ENCODE measurements at regions not wholly inside any gene's neighbourhood (a gene's known extent, or its start where the extent isn't known, plus 50 kb on each side); places are given as distances from the start of the nearest gene placed in this dataset.

GRCh38 chr17:72378414-72379390 lies 257.9 kb downstream of the SOX9 start:
- Histone ChIP-seq H3K4me3 (ENCODE audit: low read depth in 1 of 3, low read length in 3 of 3) (no peak overlapping the region), H3K9ac (ENCODE audit: low read depth in 1 of 2, low read length in 2 of 2) (no peak overlapping the region), H3K36me3 (ENCODE audit: control insufficient read depth in 4 of 4, insufficient read depth in 3 of 4, low read depth in 1 of 4, low read length in 3 of 4) (no peaks in the 10 kb centered on the region), H3K27ac (ENCODE audit: low read depth in 1 of 2, low read length in 2 of 2) (no peak overlapping the region), H3K4me1 (ENCODE audit: control insufficient read depth in 4 of 4, insufficient read depth in 4 of 4, low read length in 3 of 4) (no peaks in the 10 kb centered on the region), H3K27me3 (ENCODE audit: control insufficient read depth in 4 of 4, insufficient read depth in 4 of 4, low read length in 3 of 4) (peaks cover 0 to 3% (median 0%) of the 10 kb centered on the region in 4 donors), H3K9me3 (ENCODE audit: control insufficient read depth in 4 of 4, low read length in 3 of 4) (no peaks in the 10 kb centered on the region)
- WGBS, result 74% methylated on average over 23 of the region's 23 CpGs
- TF ChIP-seq NR2F2 (IDR thresholded peaks at IDR 0.05), result no peak
- no peak for TF ChIP-seq REST (IDR thresholded peaks at IDR 0.05)
- no peak for TF ChIP-seq RXRA (IDR thresholded peaks at IDR 0.05)
- no peak for TF ChIP-seq FOXA2 (IDR thresholded peaks at IDR 0.05)
- TF ChIP-seq YY1 (IDR thresholded peaks at IDR 0.05), result no peak
- TF ChIP-seq ZBTB33 (IDR thresholded peaks at IDR 0.05), result no peak
- TF ChIP-seq JUND (IDR thresholded peaks at IDR 0.05), result no peak
- no peak for TF ChIP-seq HNF4A (conservative IDR thresholded peaks at IDR 0.05)
- no peak for TF ChIP-seq SP1 (IDR thresholded peaks at IDR 0.05)
- TF ChIP-seq, protein P1, sequence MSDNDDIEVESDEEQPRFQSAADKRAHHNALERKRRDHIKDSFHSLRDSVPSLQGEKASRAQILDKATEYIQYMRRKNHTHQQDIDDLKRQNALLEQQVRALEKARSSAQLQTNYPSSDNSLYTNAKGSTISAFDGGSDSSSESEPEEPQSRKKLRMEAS (IDR thresholded peaks at IDR 0.05), result no peak
- TF ChIP-seq HNF4G (IDR thresholded peaks at IDR 0.05), result no peak
- TF ChIP-seq, protein P2, sequence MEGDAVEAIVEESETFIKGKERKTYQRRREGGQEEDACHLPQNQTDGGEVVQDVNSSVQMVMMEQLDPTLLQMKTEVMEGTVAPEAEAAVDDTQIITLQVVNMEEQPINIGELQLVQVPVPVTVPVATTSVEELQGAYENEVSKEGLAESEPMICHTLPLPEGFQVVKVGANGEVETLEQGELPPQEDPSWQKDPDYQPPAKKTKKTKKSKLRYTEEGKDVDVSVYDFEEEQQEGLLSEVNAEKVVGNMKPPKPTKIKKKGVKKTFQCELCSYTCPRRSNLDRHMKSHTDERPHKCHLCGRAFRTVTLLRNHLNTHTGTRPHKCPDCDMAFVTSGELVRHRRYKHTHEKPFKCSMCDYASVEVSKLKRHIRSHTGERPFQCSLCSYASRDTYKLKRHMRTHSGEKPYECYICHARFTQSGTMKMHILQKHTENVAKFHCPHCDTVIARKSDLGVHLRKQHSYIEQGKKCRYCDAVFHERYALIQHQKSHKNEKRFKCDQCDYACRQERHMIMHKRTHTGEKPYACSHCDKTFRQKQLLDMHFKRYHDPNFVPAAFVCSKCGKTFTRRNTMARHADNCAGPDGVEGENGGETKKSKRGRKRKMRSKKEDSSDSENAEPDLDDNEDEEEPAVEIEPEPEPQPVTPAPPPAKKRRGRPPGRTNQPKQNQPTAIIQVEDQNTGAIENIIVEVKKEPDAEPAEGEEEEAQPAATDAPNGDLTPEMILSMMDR (IDR thresholded peaks at IDR 0.05; ENCODE audit: low read depth, low read length, missing input control), result no peak
- TF ChIP-seq RAD21 (IDR thresholded peaks at IDR 0.05), result no peak
- TF ChIP-seq GABPA (IDR thresholded peaks at IDR 0.05 in 1 of 2, conservative IDR thresholded peaks at IDR 0.05 in 1 of 2), result no peak
- no peak for TF ChIP-seq EGR1 (IDR thresholded peaks at IDR 0.05; ENCODE audit: low read depth in 2 of 2)
- TF ChIP-seq FOXA1 (IDR thresholded peaks at IDR 0.05), result no peak
- TF ChIP-seq, protein P3, sequence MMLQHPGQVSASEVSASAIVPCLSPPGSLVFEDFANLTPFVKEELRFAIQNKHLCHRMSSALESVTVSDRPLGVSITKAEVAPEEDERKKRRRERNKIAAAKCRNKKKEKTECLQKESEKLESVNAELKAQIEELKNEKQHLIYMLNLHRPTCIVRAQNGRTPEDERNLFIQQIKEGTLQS (IDR thresholded peaks at IDR 0.05), result no peak
- TF ChIP-seq TAF1 (conservative IDR thresholded peaks at IDR 0.05), result no peak
- no peak for DNase-seq (ENCODE audit: low spot score)

Data from liver (tissue), 8 donors.